Retina (tissue), 1 donor: ENCODE measurements at regions not wholly inside any gene's neighbourhood (a gene's known extent, or its start where the extent isn't known, plus 50 kb on each side); places are given as distances from the start of the nearest gene placed in this dataset.

Source experiments
- DNase-seq: peaks from one replicate; pipeline ENCODE4 v3.0.0-alpha.2; 2016

- no peak for DNase-seq
Measured at GRCh38 chr1:87439821-87440220, 111.1 kb downstream of the LMO4 start.

DNA sequence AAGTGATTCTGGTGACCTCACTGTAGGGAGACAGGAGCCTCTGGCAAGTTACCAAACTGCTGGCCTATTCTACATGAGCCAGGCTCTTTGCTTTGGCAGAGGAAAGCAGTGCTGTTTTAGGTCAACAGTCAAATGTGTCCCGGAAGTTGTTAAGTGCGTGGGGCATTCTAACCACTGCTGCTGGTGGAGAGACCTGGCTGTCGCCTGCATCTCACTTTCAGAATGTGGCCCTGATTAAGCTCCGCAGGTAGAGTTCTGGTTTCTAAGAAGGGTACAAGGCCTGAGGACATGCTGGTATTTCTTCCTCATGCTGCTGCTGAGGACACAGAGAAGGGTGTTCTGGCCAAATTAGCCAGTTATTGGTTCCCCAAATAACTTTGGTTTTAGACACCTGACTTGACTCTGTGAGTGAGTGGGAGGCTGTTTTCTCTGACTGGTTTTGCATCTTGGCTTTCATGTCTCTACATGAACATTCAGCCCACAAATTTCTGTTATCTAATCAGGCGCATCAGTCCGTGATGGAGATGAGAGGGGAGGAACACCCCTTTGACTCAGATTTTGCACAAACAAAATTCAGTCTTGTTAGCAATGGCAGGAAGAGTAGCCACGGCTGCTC lies 120.8 kb downstream of the LMO4 start:
- DNase-seq = no peak

DNA sequence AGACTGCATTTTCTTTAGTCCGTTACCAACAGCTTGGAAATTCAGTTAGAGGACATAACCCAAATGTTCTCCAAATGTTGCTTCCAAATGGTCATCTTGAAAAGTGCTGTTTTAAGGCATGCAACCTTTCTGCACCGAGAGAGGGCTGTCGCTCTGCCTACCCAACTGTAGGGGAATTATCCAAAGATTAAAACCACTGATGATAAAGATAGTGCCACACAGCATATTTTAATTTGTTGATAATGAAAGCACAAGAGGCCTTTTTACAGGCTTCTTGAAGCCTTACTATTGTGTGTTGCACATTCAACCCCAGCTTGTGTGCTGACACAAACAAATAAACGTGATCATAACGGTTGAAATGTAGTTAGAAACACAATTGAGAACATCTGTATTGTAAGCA lies 121.5 kb downstream of the LMO4 start:
- DNase-seq = no peak

- no peak for DNase-seq
Measured at GRCh38 chr1:87450615-87451209, 122.0 kb downstream of the LMO4 start.

GRCh38 chr1:87451229-87451920 lies 122.7 kb downstream of the LMO4 start:
- no peak for DNase-seq

- DNase-seq = no peak
Measured at GRCh38 chr1:87452648-87453047, 124.0 kb downstream of the LMO4 start.

- no peak for DNase-seq
Measured at GRCh38 chr1:87457408-87457807, 128.7 kb downstream of the LMO4 start.

GRCh38 chr1:87462894-87463293 lies 134.2 kb downstream of the LMO4 start:
- DNase-seq = no peak

DNA sequence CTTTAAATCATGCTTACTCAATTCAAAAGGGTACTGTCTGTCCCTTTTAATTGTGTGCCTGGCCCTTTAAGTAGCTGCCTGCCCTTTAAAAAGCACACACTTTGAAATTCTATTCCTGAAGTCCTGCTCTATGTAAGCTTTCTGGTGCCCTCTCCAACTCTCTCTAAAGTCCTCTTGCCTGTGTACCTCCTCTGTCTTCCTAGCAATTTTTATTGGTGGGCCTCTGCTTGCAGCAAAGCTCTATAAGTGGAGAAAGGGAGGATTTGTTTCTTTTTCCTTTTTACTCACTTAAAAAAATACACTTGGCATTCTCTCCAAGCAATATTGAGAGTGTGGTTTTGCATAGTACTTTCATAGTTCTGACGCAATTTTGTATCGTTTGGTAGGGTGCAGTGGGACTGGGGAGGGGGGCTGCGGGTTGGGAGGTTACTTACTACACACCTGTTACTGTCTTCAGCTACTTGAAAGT lies 135.4 kb downstream of the LMO4 start:
- no peak for DNase-seq

GRCh38 chr1:87466621-87467020 lies 137.9 kb downstream of the LMO4 start:
- DNase-seq = no peak

- DNase-seq = no peak
Measured at GRCh38 chr1:87472716-87473115, 144.0 kb downstream of the LMO4 start.

DNA sequence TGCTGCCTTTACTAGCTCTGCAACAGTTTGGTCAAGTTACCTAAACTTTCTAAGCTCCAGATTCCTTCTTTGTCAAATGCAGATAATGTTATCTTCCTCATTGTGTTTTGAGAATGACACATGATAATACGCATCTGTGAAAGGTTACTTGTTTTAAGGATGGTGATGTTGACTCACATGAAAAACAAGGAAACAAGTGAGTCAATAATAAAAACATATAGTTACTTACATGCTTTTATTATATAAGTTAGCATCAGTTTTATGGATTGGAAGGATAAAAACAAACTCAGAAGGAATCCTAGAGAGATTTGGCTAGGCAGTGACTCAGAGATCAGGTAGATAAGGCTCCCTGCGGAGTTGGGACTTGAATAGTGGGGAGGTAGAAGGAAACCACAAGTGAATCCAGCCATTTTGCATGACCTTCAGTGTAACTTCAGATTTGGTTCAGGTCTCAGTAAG lies 144.6 kb downstream of the LMO4 start:
- no peak for DNase-seq

DNA sequence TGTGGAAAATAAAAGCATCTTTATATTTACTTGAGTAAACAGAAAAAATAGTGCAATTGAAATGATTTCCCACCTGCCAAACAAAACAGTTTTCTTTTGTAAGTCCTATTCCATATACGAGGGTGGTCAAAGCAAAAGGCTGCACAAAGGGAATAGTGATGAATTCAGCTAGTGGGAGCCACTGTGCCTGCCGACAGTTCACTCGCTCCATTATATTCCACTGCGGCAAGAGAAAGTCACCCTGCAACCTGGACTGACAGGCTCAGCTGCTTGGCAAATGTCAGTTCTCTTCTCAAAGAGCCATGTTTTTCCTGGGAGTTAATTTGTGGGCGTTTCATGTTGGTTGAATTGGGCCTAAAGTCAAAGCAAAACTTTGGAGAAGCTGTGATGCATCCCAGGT lies 145.4 kb downstream of the LMO4 start:
- no peak for DNase-seq

DNA sequence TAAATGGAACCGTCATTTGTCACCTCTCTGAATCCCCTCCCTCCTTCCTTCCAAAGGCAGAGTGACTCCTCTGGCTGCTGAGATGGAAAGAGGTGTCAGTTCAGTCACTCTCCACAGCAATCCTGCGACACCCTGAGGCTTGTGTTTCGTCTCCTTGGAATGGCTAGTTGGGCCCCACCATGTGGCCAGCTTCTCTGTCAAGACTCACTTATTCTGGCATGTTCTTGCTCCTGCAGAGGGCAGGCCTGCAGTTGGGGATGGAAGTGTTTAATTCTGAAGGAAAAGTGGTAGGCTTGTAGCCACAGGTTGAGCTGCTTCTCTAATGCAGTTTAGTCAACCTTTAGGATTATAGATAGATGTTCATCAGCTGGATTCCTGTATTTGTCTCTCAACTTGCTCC lies 149.6 kb downstream of the LMO4 start:
- DNase-seq = no peak

DNA sequence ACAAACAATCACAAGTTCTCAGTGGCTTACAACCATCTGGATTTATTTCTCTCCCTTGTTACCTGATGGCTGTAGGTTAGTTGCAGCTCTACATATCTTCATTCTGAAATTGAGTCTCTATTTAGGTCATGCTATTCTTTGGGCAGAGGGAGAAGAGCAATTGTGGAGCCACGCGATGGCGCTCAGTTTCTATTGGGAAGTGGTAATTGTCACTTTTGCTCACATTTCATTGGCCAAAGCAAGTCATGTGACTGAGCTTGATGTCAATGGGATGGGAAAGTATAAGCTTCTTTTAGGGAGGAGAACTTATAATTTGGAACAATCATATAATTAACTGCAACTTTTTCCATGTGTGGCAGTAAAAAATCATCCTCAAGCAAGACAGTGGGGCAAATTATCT lies 166.5 kb downstream of the LMO4 start:
- no peak for DNase-seq

DNA sequence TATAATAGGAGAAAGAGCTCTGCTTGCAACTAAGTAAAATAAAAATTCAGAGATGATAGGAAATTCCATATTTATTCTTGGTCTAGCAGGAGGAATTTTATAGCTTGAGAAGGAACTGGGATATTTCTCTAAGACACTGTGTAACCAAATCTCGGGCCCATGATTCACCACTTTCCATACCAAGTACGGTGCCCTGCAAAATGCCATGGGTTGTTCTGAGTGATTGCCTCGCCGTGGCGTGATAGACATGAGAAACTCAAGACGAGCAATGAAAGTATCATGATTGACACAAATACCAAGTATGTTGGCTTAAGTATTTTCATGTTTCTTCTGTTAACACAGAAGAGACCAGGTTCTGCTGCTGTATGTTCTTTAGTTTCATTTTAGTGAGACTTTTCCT lies 167.2 kb downstream of the LMO4 start:
- DNase-seq = no peak

GRCh38 chr1:87497380-87498203 lies 168.9 kb downstream of the LMO4 start:
- DNase-seq = no peak

- DNase-seq = no peak
Measured at GRCh38 chr1:87501738-87502137, 173.1 kb downstream of the LMO4 start.

- DNase-seq = no peak
Measured at GRCh38 chr1:87505391-87505983, 176.8 kb downstream of the LMO4 start.

DNA sequence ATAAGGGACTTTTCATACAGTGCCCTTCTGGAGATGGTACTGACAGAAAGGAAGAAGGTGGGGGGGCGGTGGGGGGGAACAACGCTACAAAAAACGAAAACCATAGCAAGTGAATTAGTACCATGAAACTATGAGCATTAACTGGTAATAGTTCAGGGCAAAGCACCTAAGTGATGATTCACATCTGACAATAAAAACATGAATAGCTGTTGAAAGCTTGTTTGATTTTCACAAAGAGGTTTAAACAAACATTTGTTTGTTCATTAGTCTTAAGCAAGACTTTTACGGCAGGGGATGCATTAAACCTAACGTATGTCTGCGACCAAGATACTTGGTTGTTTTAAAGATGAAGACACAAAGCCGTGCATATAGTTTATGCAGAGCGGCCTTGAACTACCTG lies 177.5 kb downstream of the LMO4 start:
- no peak for DNase-seq

GRCh38 chr1:87508247-87508787 lies 179.6 kb downstream of the LMO4 start:
- DNase-seq = no peak

DNA sequence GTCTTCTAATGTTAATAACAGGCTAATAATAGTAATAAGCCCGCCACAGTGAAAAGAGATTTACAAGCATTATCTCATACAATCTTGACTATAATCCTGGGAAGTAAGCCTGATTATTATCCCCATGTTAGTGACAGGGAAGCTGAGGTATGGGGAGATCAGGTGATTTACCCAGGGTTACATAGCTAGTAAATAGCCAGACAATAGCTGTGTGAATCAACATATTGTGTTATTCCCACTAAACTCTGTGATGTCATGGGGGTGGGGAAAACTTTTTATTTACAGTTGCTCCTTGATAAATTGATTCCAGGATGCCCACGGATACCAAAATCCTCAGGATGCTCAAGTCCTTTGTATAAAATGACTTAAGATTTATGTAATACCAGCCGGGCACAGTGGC lies 181.9 kb downstream of the LMO4 start:
- no peak for DNase-seq

- DNase-seq = no peak
Measured at GRCh38 chr1:87511449-87511848, 182.8 kb downstream of the LMO4 start.
